B cell (primary cell): ENCODE measurements at regions not wholly inside any gene's neighbourhood (a gene's known extent, or its start where the extent isn't known, plus 50 kb on each side); places are given as distances from the start of the nearest gene placed in this dataset.

Experiments
- ATAC-seq: fragments of 200-7000 bp; cut with Tn5 transposase; one replicate; pipeline ENCODE4 v1.10.0; 2021; ENCODE audit warnings: low read depth, mild to moderate bottlenecking, moderate number of reproducible peaks, moderate library complexity
- CTCF ChIA-PET: fragments of 350-600 bp; sonication (Branson Sonifier 250); formaldehyde crosslinking; loops from one replicate; lab custom pipeline; 2021; ENCODE audit warnings: antibody characterized with exemption, inconsistent platforms; lab: Charles Lee
- POLR2A ChIA-PET: fragments of 350-600 bp; sonication (Branson Sonifier 250); formaldehyde crosslinking; loops from one replicate; lab custom pipeline; 2021; ENCODE audit warnings: antibody characterized with exemption; lab: Charles Lee
- DNase-seq: peaks from one replicate; pipeline ENCODE4 v3.0.0; 2013
- H2AFZ ChIP-seq: 2 replicates; pipeline ENCODE4 v1.6.1; 2012; ENCODE audit warnings: mild to moderate bottlenecking, low read depth, low read length; ENCODE audit not compliant: insufficient read depth, poor library complexity, severe bottlenecking
- H3K27ac ChIP-seq, 2 donors: 1 replicate in 1 of 2; 2 replicates in 1 of 2; pipeline ENCODE4 v1.5.1; 2012 to 2013; ENCODE audit warnings: low read length in 2 of 2, mild to moderate bottlenecking in 2 of 2, moderate library complexity in 1 of 2
- H3K27me3 ChIP-seq, 4 experiments: fragments of 200-600 bp in 1 of 4; sonication (generic) in 1 of 4; replicated peaks in 1 of 4; 1 replicate in 2 of 4; 2 replicates in 2 of 4; pipeline versions ENCODE4 v1.6.1 to v1.7.0; 2013 to 2016; ENCODE audit warnings: low read length in 3 of 4, mild to moderate bottlenecking in 2 of 4, mixed read lengths in 1 of 4, moderate library complexity in 1 of 4; ENCODE audit not compliant: insufficient read depth in 4 of 4, control insufficient read depth in 3 of 4; ENCODE audit errors: control extremely low read depth in 1 of 4
- H3K36me3 ChIP-seq, 2 experiments: replicated peaks in 1 of 2; 1 replicate in 1 of 2; 2 replicates in 1 of 2; pipeline versions ENCODE4 v1.6.1 to v1.7.1; 2013; ENCODE audit warnings: low read length in 1 of 2; ENCODE audit not compliant: insufficient read depth in 2 of 2, control insufficient read depth in 1 of 2; ENCODE audit errors: control extremely low read depth in 1 of 2, extremely low read depth in 1 of 2
- H3K4me1 ChIP-seq, 2 donors: fragments of 200-600 bp in 1 of 2; sonication (generic) in 1 of 2; 1 replicate in 1 of 2; 2 replicates in 1 of 2; pipeline versions ENCODE4 v1.5.1 to v1.6.1; 2013 to 2017; ENCODE audit warnings: low read length in 2 of 2; ENCODE audit not compliant: control insufficient read depth in 2 of 2, insufficient read depth in 2 of 2
- H3K4me2 ChIP-seq: replicated peaks from 2 replicates; pipeline ENCODE3; 2012; ENCODE audit warnings: mild to moderate bottlenecking, low read depth, low read length; ENCODE audit not compliant: poor library complexity, severe bottlenecking
- H3K4me3 ChIP-seq, 5 experiments: fragments of 200-600 bp in 1 of 5; sonication (generic) in 1 of 5; 1 replicate in 3 of 5; 2 replicates in 2 of 5; pipeline versions ENCODE4 v1.5.1 to v1.7.0; 2011 to 2016; ENCODE audit warnings: low read length in 4 of 5, mild to moderate bottlenecking in 4 of 5, low read depth in 2 of 5, control low read depth in 1 of 5, moderate library complexity in 1 of 5; ENCODE audit not compliant: insufficient read depth in 1 of 5; ENCODE audit errors: control extremely low read depth in 1 of 5, extremely low read depth in 1 of 5
- H3K79me2 ChIP-seq: fragments of 200-600 bp; sonication (generic); one replicate; pipeline ENCODE4 v1.6.0; 2016; ENCODE audit warnings: low read length; ENCODE audit not compliant: control insufficient read depth, insufficient read depth
- H3K9ac ChIP-seq: fragments of 200-600 bp; sonication (generic); 2 replicates; pipeline ENCODE4 v1.6.1; 2017; ENCODE audit warnings: mild to moderate bottlenecking, low read length, moderate library complexity
- H3K9me3 ChIP-seq, 3 donors: one replicate each; pipeline versions ENCODE4 v1.6.1 to v1.7.1; 2013; ENCODE audit warnings: low read length in 2 of 3; ENCODE audit not compliant: control insufficient read depth in 2 of 3, insufficient read depth in 1 of 3; ENCODE audit errors: control extremely low read depth in 1 of 3
- H4K20me1 ChIP-seq: 2 replicates; pipeline ENCODE4 v1.6.0; 2012; ENCODE audit warnings: mild to moderate bottlenecking, low read length; ENCODE audit not compliant: insufficient read depth, control insufficient read depth, poor library complexity, severe bottlenecking
- H3K27ac Mint-ChIP-seq: one replicate; pipeline ENCODE4 v1.8.0; 2021; ENCODE audit warnings: mixed read lengths
- H3K27me3 Mint-ChIP-seq: one replicate; pipeline ENCODE4 v1.8.0; 2021; ENCODE audit warnings: mixed read lengths
- H3K4me1 Mint-ChIP-seq: one replicate; pipeline ENCODE4 v1.8.0; 2021; ENCODE audit warnings: mixed read lengths
- H3K4me3 Mint-ChIP-seq: one replicate; pipeline ENCODE4 v1.8.0; 2021; ENCODE audit warnings: mixed read lengths
- H3K9me3 Mint-ChIP-seq: one replicate; pipeline ENCODE4 v1.8.0; 2022; ENCODE audit warnings: mixed read lengths; ENCODE audit not compliant: insufficient read depth
- CTCF ChIP-seq: fragments of 200-600 bp; IDR thresholded peaks from one replicate; pipeline ENCODE4 v1.8.0; 2022; ENCODE audit warnings: antibody characterized with exemption, mild to moderate bottlenecking
- EZH2 ChIP-seq: IDR thresholded peaks from 2 replicates; pipeline ENCODE4 v1.6.1; 2012; ENCODE audit warnings: borderline replicate concordance, low read depth, mild to moderate bottlenecking, moderate library complexity, low read length; ENCODE audit not compliant: insufficient read depth, poor library complexity, severe bottlenecking
- WGBS: methylation state at CpG from one replicate; pipeline ENCODE4 v1.1.5; 2013; ENCODE audit warnings: missing lambda C conversion rate; ENCODE audit not compliant: insufficient coverage; 5-methylcytosine and 5-hydroxymethylcytosine counted together
- intact Hi-C: fragments of 100-400 bp; cut with micrococcal nuclease; formaldehyde crosslinking; loops from one replicate; pipeline ENCODE4 v1.10.0; 2022

DNA sequence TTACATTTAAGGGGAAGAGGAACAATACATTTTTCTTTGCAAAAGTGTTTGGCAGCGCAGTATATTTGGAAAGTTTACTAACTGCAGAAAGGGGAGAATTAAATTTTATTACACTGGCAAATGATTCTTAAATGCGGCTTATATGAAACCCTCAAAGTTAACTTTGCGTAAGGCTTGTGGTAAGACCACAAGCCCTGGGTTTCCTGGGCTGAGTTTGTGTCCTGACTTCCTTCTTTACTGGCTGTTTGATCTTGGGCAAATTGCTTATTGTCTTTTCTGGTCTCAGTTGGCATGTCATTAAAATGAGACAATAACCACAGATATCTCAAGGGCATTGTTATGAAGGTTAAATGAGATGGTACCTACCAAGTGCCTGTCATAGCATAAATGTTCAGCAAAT is 106.8 kb downstream of the GLRX3 start:
- 0% methylated on average over 1 of the region's 3 CpGs for WGBS
- Histone ChIP-seq H3K4me3 (no peak overlapping the region), H3K9me3 (peaks cover 0 to 7% (median 6%) of the 10 kb centered on the region in 3 donors), H3K79me2 (no peaks in the 10 kb centered on the region), H3K27ac (no peak overlapping the region), H3K27me3 (peaks cover 0 to 4% (median 1%) of the 10 kb centered on the region in 4 experiments), H3K4me1 (no peaks in the 10 kb centered on the region), H2AFZ (no peak overlapping the region), H3K4me2 (no peak overlapping the region), H3K9ac (no peak overlapping the region), H3K36me3 (no peaks in the 10 kb centered on the region), H4K20me1 (no peaks in the 10 kb centered on the region)
- H3K4me1 Mint-ChIP-seq, result no peaks in the 10 kb centered on the region
- TF ChIP-seq EZH2, result no peak
- no peak for TF ChIP-seq CTCF
- H3K27me3 Mint-ChIP-seq, result peaks cover 18% of the 10 kb centered on the region
- POLR2A ChIA-PET, result no interaction called here
- peaks cover 2% of the 10 kb centered on the region for H3K9me3 Mint-ChIP-seq
- no peak overlapping the region for H3K27ac Mint-ChIP-seq
- CTCF ChIA-PET, result no interaction called here
- no peak for ATAC-seq
- intact Hi-C loops, result no loop called here
- no peak overlapping the region for H3K4me3 Mint-ChIP-seq
- no peak for DNase-seq

- Mint-ChIP-seq H3K4me1 (no peaks in the 10 kb centered on the region), H3K9me3 (peaks cover 2% of the 10 kb centered on the region), H3K4me3 (no peak overlapping the region), H3K27ac (no peak overlapping the region), H3K27me3 (peaks cover 18% of the 10 kb centered on the region)
- POLR2A ChIA-PET, result no interaction called here
- no peak for DNase-seq
- TF ChIP-seq CTCF, result no peak
- TF ChIP-seq EZH2, result no peak
- peaks cover 0 to 7% (median 6%) of the 10 kb centered on the region in 3 donors for H3K9me3 ChIP-seq
- H3K9ac ChIP-seq, result no peak overlapping the region
- H3K79me2 ChIP-seq, result no peaks in the 10 kb centered on the region
- intact Hi-C loops, result no loop called here
- H3K36me3 ChIP-seq, result no peaks in the 10 kb centered on the region
- WGBS, result 92% methylated on average over 15 of the region's 16 CpGs
- H3K27me3 ChIP-seq, result peaks cover 0 to 4% (median 1%) of the 10 kb centered on the region in 4 experiments
- CTCF ChIA-PET, result no interaction called here
- ATAC-seq, result no peak
- no peaks in the 10 kb centered on the region for H4K20me1 ChIP-seq
- H3K4me3 ChIP-seq, result no peak overlapping the region
- no peak overlapping the region for H3K27ac ChIP-seq
- no peaks in the 10 kb centered on the region for H3K4me1 ChIP-seq
- H2AFZ ChIP-seq, result no peak overlapping the region
- H3K4me2 ChIP-seq, result no peak overlapping the region
These were observed 108.1 kb downstream of the GLRX3 start for GRCh38 chr10:130244031-130244927.
